ENCODE measurements at regions not wholly inside any gene's neighbourhood (a gene's known extent, or its start where the extent isn't known, plus 50 kb on each side); places are given as distances from the start of the nearest gene placed in this dataset.

GRCh38 chr6:44041461-44042260, 85.6 kb downstream of the MRPL14 start:
- TF ChIP-seq EZH2 (IDR thresholded peaks at IDR 0.05; ENCODE audit: borderline replicate concordance) (no peak), CTCF (IDR thresholded peaks at IDR 0.05; ENCODE audit: poor library complexity) (no peak), EZH2phosphoT487 (IDR thresholded peaks at IDR 0.05; ENCODE audit: low read depth, severe bottlenecking, unreplicated experiment) (no peak)
- Histone ChIP-seq H3K79me2 (no peaks in the 10 kb centered on the region), H3K27ac (peak overlapping the region; percentile 90), H2AFZ (no peak overlapping the region), H3K36me3 (replicated peaks; ENCODE audit: insufficient read depth, low read depth) (no peaks in the 10 kb centered on the region), H3K9me3 (ENCODE audit: low read depth) (no peaks in the 10 kb centered on the region), H3K4me3 (no peak overlapping the region), H3K4me2 (peak overlapping the region; percentile 36), H4K20me1 (ENCODE audit: insufficient read depth, poor library complexity, severe bottlenecking) (no peaks in the 10 kb centered on the region), H3K9me2 (replicated peaks; ENCODE audit: insufficient read depth) (no peaks in the 10 kb centered on the region), H3K4me1 (ENCODE audit: insufficient read depth) (peaks cover 28% of the 10 kb centered on the region), H3K27me3 (no peaks in the 10 kb centered on the region)
- DNase-seq (ENCODE audit: low spot score) = peak; percentile 86
- WGBS (ENCODE audit: low lambda C conversion rate, missing lambda C conversion rate) = 49% methylated on average over 10 of the region's 10 CpGs

- H4K20me1 ChIP-seq (ENCODE audit: insufficient read depth, poor library complexity, severe bottlenecking) = no peaks in the 10 kb centered on the region
- no peaks in the 10 kb centered on the region for H3K36me3 ChIP-seq (replicated peaks; ENCODE audit: insufficient read depth, low read depth)
- no peak overlapping the region for H2AFZ ChIP-seq
- H3K79me2 ChIP-seq = no peaks in the 10 kb centered on the region
- no peaks in the 10 kb centered on the region for H3K9me2 ChIP-seq (replicated peaks; ENCODE audit: insufficient read depth)
- H3K27me3 ChIP-seq = no peaks in the 10 kb centered on the region
- no peak overlapping the region for H3K4me2 ChIP-seq
- no peak overlapping the region for H3K27ac ChIP-seq
- TF ChIP-seq EZH2 (IDR thresholded peaks at IDR 0.05; ENCODE audit: borderline replicate concordance) (no peak), CTCF (IDR thresholded peaks at IDR 0.05; ENCODE audit: poor library complexity) (no peak), EZH2phosphoT487 (IDR thresholded peaks at IDR 0.05; ENCODE audit: low read depth, severe bottlenecking, unreplicated experiment) (no peak)
- DNase-seq (ENCODE audit: low spot score) = no peak
- no peak overlapping the region for H3K4me3 ChIP-seq
- 95% methylated on average over 3 of the region's 4 CpGs for WGBS (ENCODE audit: low lambda C conversion rate, missing lambda C conversion rate)
- no peaks in the 10 kb centered on the region for H3K9me3 ChIP-seq (ENCODE audit: low read depth)
- peaks cover 28% of the 10 kb centered on the region for H3K4me1 ChIP-seq (ENCODE audit: insufficient read depth)
These were observed 86.5 kb downstream of the MRPL14 start for GRCh38 chr6:44040786-44041185.

- no peak overlapping the region for H3K4me3 ChIP-seq
- no peaks in the 10 kb centered on the region for H3K79me2 ChIP-seq
- H3K4me1 ChIP-seq (ENCODE audit: insufficient read depth) = peaks cover 28% of the 10 kb centered on the region
- H2AFZ ChIP-seq = no peak overlapping the region
- no peaks in the 10 kb centered on the region for H3K36me3 ChIP-seq (replicated peaks; ENCODE audit: insufficient read depth, low read depth)
- WGBS (ENCODE audit: low lambda C conversion rate, missing lambda C conversion rate) = 81% methylated on average over 7 of the region's 7 CpGs
- no peak overlapping the region for H3K4me2 ChIP-seq
- no peak overlapping the region for H3K27ac ChIP-seq
- no peaks in the 10 kb centered on the region for H3K27me3 ChIP-seq
- H3K9me2 ChIP-seq (replicated peaks; ENCODE audit: insufficient read depth) = no peaks in the 10 kb centered on the region
- no peaks in the 10 kb centered on the region for H3K9me3 ChIP-seq (ENCODE audit: low read depth)
- DNase-seq (ENCODE audit: low spot score) = no peak
- no peaks in the 10 kb centered on the region for H4K20me1 ChIP-seq (ENCODE audit: insufficient read depth, poor library complexity, severe bottlenecking)
- no peak for TF ChIP-seq EZH2 (IDR thresholded peaks at IDR 0.05; ENCODE audit: borderline replicate concordance)
- TF ChIP-seq EZH2phosphoT487 (IDR thresholded peaks at IDR 0.05; ENCODE audit: low read depth, severe bottlenecking, unreplicated experiment) = no peak
- no peak for TF ChIP-seq CTCF (IDR thresholded peaks at IDR 0.05; ENCODE audit: poor library complexity)
These were observed 87.4 kb downstream of the MRPL14 start for GRCh38 chr6:44039839-44040350.

All from hepatocyte (in vitro differentiated cells).